Kasumi-1 (cell line): ENCODE measurements at regions not wholly inside any gene's neighbourhood (a gene's known extent, or its start where the extent isn't known, plus 50 kb on each side); places are given as distances from the start of the nearest gene placed in this dataset.

ENCODE experiments used
- DNase-seq, 2 experiments: peaks; one replicate each; lab custom pipeline; 2025; lab: John Stamatoyannopoulos, UW

DNA sequence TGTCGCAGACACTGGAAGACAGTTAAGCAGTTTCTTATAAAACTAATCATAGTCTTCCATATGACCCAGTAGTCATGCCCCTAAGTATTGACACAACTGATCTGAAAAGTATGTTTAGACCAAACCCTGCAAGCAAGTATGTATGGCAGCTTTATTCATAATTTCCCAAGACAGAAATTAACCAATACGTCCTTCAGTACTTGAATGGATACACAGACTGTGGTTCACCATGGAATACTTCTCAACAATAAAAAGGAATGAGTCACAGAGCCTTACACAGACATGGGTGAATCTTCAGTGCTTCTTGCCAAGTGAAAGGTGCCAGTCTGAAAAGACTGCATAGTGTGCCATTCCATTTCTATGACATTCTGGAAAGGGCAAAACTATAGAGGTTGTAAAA lies 50.2 kb upstream of the AKR1E2 start:
- DNase-seq: no peak

DNA sequence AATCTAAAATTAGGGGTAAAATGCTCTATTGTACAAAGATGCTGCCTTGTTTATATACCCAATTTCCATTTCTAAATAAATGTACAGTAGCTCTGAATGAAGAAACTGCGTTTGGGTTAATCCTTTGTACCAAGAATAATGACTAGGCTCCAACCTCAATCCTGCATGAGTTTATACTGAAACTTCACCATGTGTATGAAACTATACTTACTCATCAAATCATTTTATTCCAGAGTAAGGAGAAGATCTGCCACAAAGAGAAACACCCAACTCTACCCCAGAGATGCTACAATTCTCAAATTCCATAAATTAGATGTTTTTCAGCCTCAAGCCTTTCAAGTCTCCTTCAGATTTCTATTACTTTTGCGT lies 53.8 kb upstream of the AKR1E2 start:
- no peak for DNase-seq

DNA sequence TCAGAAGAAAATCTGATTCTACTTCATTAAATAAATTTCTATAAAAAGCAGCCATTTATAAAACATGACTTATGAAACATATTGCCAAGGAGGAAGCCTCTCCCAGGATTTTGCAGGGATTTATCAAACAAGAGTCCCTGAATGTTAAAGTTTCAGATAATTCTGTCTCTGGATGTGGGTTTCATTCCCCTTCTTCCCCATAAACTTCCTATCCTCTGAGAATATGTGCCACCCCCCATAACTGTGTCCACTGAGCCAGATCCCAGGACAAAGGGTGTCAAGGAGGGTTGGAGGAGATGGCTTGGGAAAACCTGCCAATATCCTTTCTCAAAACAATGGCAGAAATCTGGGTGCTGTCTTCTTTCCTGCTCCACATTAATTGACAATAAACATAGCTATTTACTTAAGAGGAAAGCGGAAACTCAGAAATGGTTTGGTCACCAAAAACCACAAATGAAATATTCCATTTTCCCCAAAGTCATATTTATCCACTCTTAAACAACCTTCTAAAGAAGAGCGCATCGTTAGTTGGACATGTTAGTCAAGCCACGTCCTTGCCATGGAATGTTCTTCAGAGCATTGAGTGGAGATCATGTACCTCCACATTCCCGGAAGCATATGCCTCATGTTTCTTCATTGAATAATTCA lies 54.3 kb upstream of the AKR1E2 start:
- no peak for DNase-seq

DNA sequence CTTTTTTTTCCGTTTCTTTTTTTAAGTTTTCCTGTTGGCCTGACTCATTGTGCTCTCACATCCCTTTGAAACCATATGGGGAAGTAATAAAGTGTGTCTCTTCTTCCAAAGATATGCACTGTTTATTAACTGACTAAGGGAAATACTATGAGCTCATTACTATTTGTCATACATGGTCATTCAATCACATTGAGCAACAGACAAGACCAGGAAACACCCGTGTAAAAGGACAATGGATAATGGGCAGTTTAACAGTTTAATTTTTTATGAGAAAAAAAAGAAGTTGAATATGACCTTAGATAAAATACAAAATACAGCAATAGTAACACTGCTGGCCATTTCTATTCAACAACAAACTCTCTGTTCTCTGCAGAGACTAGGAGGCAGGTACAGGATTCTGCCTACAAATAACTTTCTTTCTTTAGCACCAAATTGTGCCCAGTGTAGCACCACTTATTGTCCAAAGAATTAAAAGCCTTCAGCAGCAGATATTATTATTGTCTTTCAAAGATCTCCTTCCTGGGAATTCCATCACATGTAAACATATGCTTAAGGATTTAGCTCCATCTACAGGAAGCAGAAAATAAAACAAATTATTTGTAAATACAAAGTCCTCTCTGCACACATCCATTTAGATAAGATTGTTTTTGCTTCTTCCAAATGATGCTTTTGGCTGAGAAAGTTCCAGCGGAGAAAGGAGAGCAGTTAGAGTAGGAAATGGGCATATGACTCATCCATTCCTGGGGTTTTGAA lies 55.0 kb upstream of the AKR1E2 start:
- DNase-seq: peak; percentile 82 to 85

DNA sequence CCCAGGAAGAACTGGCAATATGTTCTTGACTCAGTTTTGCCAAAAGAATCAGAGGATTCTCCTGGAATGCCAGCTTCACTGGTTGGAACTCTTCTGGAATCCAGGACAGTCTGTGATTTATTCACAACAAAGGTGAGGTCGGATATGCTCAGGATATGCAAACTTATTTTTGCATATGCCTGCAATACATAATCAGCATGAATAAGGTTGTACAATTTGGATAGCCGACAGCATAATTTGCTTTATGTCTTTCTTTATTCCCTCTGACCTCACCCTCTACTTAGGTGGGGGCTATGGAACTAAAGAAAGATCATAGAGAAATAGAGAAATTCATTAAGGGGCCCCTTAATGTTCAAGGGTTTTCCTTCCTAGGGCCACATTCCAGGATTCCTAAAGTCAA lies 57.6 kb upstream of the AKR1E2 start:
- no peak for DNase-seq

DNA sequence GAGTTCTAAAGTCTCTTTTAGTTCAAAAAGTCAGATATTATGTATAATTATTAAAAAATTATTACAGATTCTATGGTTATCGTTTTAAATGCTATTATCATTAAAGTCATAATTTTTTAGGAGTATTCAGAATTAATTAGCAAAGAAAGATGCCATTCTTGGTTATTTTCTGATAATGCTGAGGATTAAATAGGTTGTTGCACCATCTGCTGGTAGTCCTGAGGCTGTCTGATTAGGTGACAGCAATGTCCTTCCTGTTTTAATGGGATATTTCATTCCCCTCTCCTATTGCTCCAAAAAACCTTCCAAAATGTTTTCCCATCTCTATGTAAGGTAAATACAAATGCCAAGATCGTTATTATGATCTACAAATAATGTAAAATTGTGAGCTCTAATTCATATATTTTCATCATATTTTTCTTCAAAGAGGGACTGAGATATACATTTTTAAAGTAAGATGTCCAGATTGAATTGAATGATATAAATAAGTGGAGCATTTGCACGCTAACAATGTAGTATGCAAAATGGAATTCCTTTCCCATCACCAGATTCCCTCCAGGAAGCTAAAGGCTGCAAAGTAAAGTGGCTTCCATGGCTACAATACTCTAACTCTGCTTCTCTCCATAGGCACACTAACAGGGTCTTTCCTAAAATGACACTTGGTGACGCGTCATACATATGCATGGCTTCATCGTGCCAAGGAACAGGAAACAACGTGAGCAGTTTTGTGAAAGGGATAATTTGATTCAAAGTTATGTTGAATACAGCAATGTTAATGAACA lies 58.8 kb upstream of the AKR1E2 start:
- DNase-seq: peak; percentile 40 to 77

DNA sequence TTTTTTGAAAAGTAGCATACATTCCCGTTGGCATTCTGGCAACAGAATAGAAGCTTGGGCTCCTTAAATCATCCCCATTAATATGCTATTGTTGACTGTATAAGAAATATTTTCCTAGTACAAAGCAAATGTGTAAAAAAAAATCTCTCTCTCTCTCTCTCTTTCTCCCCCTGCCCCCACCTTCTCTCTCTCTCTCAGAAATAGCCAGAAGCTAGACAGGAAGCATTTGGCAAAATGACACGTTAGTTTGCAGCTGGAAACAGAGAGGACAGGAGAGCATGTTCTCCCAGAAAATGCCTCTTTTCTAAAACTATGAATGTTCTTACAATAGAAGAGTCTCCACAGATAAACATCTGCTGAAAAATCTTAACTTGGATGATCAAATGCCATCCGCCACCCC lies 59.6 kb upstream of the AKR1E2 start:
- no peak for DNase-seq

DNA sequence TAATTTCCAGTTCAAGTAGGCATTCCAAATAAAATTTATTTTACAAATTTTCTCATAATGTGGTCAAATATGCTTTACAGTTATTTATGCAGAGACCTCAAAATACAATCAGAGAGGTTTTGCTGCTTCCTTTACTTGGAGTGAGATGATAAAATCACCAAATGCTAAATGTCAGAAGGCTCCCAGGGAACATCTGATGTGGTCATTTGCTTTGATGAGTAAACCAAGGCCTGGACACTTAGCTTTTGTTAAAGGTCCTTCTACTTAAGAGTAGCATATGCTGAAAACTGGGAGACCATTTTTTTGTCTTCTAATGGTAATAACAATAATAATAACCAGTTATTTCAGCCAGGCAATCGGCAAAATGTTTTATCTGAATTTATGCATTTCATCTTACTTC lies 60.6 kb upstream of the AKR1E2 start:
- no peak for DNase-seq

DNA sequence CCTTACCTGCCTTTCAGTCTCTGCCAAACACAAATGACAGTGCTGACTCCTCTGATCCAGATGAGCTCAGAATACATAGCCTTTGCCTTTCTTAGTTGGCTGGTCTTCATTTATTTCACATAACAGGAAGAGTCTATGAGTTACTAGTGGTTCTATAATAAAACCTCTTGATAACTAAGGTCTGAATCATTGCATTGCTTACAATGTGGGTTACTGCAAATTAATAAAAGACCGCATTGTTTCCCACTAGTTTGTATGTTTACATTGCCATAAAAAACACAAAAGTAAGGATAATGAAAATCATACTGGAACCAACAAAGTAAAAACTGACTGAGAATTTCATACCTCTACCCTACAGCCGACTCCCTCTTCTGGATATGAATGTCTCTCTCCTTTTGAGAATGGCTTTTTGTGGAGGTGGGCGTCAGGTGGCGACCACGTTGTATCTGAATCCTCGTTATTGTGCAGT lies 62.0 kb upstream of the AKR1E2 start:
- DNase-seq: no peak

DNA sequence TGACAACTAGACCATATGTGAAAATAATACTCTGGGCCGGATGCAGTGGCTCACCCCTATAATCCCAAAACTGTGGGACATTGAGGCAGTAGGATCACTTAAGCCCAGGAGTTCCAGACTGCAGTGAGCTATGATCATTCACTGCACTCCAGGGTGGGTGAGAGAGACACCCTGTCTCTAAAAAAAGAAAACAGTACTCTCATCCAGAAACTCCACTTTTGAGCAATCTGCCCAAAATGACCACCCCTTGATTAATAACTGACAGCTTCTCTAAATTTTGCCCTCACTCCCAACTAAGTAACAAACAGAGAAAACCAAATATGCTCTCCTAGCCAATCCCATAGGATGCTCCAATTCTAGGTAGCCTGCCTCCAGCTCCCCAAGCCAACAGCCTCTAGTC lies 62.5 kb upstream of the AKR1E2 start:
- DNase-seq: no peak

DNA sequence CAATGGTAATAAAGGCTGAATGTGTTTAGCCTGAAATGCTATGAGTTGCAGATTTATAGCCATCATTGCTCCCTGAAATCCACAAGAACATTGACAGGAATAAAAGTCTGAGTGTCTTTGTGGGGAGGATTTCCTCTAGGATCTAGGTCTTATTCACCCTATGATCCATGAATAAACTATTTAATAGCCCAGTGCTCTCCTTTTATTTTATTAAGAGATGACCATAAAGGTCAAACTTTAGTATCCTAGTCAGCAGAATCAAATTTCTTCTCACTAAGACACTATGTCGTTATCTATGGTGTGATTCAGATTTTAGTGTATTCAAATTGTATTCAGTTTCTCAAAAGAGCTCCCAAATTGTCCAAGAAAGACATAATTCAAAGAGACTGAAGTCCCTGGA lies 67.8 kb upstream of the AKR1E2 start:
- no peak for DNase-seq

DNA sequence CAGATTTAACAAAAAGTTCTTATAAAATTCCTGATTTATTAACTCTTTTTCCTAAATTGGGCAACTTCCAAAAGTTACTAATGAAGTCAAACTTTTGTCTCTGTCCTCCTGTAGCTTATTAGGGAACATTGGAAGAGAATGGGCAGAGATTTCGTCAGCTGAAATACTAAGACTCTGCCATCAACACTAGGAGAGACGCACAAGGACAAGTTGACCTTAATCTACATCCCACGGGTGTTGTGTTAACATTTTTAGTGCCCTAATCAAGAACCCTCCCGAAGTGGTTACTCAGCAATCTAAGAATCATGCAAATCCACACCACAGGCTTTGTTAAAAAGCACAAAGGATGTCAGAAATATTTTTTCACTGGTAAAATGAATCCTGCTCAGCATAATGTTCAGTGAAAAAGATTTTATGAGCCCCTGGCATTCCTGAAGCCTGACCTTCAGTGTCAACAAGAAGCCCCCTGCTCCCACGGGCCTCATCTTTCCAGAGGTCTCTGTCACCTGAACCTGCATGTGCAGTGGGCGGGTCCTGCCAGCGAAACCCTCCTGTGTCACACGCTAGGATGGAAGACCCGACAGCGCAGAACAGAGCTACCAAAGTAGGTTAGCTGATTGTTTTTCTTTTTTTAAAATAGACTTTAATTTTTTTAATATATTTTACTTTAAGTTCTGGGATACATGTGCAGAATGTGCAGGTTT lies 70.6 kb upstream of the AKR1E2 start:
- DNase-seq: no peak

DNA sequence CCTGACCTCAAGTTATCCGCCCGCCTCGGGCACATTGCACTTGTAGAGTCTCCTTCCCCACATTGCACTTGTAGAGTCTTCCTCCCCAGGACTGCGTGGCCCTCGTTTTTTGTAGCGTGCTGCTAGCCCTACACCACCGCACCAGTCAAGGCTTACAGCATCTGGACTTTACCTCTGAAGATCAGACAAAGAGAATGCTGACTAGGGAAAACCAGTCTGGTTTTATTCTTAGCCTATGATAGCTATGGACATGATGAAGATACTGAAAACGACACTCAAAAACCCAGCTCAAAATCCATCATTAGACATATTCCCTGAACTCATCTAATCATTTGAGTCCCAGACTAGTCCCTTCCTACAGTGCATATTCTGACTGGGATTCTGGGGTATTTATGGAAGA lies 71.9 kb upstream of the AKR1E2 start:
- DNase-seq: no peak

DNA sequence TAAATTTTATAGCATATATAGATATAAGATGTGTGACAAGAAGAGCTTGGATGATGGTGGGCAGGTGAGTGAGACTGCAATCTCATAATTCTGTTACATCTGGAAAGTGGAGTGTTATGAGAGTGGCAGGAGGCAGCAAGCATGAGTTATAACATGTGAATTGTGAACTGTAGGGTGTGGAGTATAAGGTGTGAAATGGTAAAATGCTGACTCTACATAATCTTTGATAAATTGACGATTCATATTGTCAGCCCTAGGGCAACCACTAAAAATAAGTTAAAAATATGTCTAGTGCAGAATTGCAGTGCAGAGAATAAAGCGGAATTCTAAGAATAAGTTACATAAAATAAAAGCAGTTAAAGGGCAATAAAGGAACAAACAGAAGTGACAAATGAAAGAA lies 74.8 kb upstream of the AKR1E2 start:
- DNase-seq: no peak

DNA sequence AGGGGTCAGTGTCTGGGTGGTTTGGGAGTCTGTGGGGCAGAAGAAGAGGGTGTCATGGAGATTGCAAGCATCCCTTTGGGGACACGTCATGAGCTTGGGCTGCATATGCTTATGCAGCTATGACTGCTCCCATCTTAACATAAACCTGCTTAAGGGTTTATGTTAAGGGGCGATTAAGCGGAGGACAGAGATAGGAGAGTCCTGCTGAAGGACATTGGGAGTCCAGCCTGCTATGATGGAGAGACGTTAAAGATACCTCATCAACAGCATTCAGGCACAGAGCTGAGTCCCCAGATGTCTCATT lies 76.8 kb upstream of the AKR1E2 start:
- no peak for DNase-seq

DNA sequence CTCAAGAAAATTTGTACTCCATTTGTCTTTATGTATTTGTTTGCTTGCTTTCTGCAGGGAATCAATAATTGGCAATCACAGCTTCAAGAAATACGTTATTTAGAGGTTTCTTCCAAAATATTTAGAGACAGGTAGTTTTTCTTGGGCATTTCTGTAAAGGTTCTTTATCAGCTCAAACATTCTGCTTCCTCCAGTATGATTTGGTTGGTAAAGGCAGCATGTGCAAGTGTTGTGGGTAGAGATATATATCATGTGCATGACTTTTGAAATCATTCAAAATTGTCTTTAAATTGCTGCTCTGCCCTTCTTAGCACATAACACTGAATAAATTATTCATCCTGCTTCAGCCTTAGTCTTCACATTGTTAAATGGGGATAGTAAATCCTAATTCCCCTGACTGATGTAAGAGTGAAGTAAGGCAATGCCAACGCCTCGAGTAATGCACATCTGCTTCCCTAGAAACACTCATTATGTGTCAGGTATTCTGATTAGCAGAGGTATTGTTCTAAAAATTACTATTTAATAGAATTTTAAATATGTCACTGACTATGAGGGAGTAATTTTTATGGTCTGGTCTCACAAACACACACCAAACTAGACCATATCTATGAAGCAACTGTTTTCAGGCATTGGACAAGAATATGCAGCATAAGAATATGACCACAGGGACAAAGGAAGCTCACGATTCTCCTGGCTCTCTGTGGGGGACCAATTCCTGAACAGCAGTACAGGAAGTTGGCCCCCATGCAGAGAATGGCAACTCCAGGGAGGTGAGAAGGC lies 77.3 kb upstream of the AKR1E2 start:
- no peak for DNase-seq

DNA sequence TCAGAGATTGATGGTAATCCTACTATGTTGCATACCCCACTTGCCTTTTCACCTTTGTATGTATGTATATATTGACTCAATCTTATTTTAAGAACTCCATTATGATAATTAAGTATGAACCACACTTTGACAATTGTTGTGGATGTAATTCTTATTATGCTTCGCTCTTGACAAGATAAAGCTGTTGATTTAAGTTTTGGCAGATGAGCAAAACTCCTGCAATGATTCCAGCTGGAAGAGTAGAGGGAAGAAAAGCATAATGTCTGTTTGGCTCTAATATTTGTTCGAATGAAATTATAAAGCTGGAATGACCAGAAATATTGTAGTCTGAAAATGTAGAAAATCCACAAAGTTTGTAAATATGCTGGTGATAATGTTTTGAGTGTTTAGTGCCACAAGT lies 83.8 kb upstream of the AKR1E2 start:
- no peak for DNase-seq

DNA sequence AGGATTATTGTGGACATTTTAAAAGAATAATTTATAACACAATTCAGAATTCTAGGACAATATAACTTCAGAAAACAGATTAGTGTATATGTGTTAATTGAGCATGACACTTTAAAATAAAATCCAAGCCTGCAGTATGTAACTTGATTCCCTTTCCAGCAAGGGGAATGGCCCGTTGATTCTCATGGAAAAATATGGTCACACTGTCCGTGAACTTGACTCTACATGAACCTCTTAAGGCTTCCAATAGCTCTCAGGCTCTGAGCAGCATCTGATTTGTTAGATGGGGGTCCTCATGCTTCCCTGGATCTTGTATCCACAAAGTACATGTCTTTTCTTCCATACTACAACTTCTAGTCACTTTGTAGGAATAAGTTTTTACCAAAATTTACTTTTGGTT lies 85.5 kb upstream of the AKR1E2 start:
- no peak for DNase-seq

DNA sequence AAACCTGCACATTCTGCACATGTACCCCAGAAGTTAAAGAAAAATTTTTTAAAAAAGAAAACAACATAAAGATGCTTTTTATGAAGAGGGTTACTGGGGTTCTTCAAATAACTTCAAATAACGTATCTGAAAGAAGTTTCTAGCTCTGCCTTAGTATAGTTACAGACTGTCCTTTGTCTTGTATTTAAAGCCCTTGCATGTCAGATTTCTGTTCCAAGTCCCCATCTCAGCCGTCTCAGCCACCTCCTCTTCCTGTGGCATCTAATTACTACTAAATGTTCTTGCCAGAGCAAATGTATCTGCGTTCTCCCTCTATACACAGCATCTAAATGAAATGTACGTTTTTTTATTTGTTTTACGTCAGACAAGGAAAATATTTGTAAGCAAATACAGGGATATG lies 89.4 kb upstream of the AKR1E2 start:
- DNase-seq: no peak

DNA sequence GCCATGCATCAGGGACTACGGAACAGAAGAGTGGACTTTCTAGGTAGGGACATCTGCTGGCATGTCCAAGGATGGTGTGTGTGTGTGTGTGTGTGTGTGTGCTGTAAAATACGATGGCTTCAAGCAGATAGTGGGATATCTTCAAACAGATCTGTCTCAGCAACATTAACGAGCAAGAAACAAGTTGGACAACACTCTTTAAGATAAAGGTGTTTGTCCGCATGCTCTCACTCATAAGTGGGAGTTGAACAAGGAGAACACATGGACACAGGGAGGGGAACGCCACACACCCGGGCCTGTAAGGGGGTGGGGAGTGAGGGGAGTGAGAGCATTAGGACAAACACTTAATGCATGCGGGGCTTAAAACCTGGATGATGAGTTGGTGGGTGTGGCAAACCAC lies 89.8 kb upstream of the AKR1E2 start:
- no peak for DNase-seq

DNA sequence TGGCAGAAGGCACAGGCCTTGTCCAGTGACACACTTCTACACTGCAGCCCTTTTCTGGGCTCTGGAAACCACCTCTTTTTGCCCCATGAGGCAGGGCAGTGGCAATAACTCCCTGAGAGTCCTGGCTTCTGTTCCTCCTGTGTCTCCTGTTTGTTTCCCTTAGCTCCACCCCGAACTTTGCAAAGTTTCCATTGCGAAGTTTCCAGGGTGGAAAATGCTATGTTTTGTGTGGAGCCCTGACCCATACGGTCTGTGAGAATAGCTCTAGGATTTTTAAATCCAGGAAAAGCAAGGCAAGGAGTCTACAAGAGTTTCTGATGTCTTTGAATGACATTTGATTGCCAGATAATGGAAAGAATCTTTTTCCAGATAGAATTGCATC lies 92.2 kb upstream of the AKR1E2 start:
- no peak for DNase-seq
